ENCODE measurements at regions not wholly inside any gene's neighbourhood (a gene's known extent, or its start where the extent isn't known, plus 50 kb on each side); places are given as distances from the start of the nearest gene placed in this dataset.
A peak's percentile ranks its signal among the peaks of the same experiment; 100 is the strongest.
"Not testable (repeated sequence)": the region's sequence is repeated elsewhere in the genome, so short reads cannot be mapped to it uniquely, and the experiment has no call there.

- no peak for DNase-seq
Measured at GRCh38 chr16:16960785-16961184, 510.0 kb downstream of the XYLT1 start.

- DNase-seq, result no peak
Measured at GRCh38 chr16:16966439-16966838, 504.3 kb downstream of the XYLT1 start.

- DNase-seq, result no peak
Measured at GRCh38 chr16:16971042-16971441, 499.7 kb downstream of the XYLT1 start.

GRCh38 chr16:16972831-16973230 lies 497.9 kb downstream of the XYLT1 start:
- DNase-seq, result no peak

- DNase-seq, result no peak
Measured at GRCh38 chr16:16973707-16974591, 496.8 kb downstream of the XYLT1 start.

GRCh38 chr16:16982614-16983013 lies 488.1 kb downstream of the XYLT1 start:
- DNase-seq, result no peak

- no peak for DNase-seq
Measured at GRCh38 chr16:16983582-16983981, 487.2 kb downstream of the XYLT1 start.

GRCh38 chr16:16984091-16984490 lies 486.7 kb downstream of the XYLT1 start:
- DNase-seq, result not testable (repeated sequence)

- DNase-seq, result no peak
Measured at GRCh38 chr16:16985707-16986106, 485.1 kb downstream of the XYLT1 start.

GRCh38 chr16:16988963-16989362 lies 481.8 kb downstream of the XYLT1 start:
- no peak for DNase-seq

GRCh38 chr16:16989368-16989767 lies 481.4 kb downstream of the XYLT1 start:
- DNase-seq, result no peak

GRCh38 chr16:16991711-16992110 lies 479.0 kb downstream of the XYLT1 start:
- DNase-seq, result peak; percentile 2

GRCh38 chr16:16992975-16993765 lies 477.6 kb downstream of the XYLT1 start:
- no peak for DNase-seq

- no peak for DNase-seq
Measured at GRCh38 chr16:16994831-16995230, 475.9 kb downstream of the XYLT1 start.

- no peak for DNase-seq
Measured at GRCh38 chr16:16996827-16997226, 473.9 kb downstream of the XYLT1 start.

- DNase-seq, result no peak
Measured at GRCh38 chr16:16997349-16997748, 473.4 kb downstream of the XYLT1 start.

- DNase-seq, result no peak
Measured at GRCh38 chr16:17001471-17001870, 469.3 kb downstream of the XYLT1 start.

GRCh38 chr16:17002565-17002964 lies 468.2 kb downstream of the XYLT1 start:
- DNase-seq, result no peak

- not testable (repeated sequence) for DNase-seq
Measured at GRCh38 chr16:17005963-17006362, 464.8 kb downstream of the XYLT1 start.

GRCh38 chr16:17011712-17012111 lies 459.0 kb downstream of the XYLT1 start:
- no peak for DNase-seq

GRCh38 chr16:17013038-17013437 lies 457.7 kb downstream of the XYLT1 start:
- DNase-seq, result peak; percentile 26

GRCh38 chr16:17014484-17015121 lies 456.2 kb downstream of the XYLT1 start:
- DNase-seq, result no peak

- no peak for DNase-seq
Measured at GRCh38 chr16:17015702-17016101, 455.1 kb downstream of the XYLT1 start.

- DNase-seq, result no peak
Measured at GRCh38 chr16:17017442-17017841, 453.3 kb downstream of the XYLT1 start.

Data from NCI-H82 (cell line).